Stimulated activated CD8-positive, alpha-beta memory T cell treated with anti-CD3 and anti-CD28 coated beads, Interleukin-15, amount 100 ng/mL, for 48 hours (primary cell): ENCODE measurements at regions not wholly inside any gene's neighbourhood (a gene's known extent, or its start where the extent isn't known, plus 50 kb on each side); places are given as distances from the start of the nearest gene placed in this dataset.
"Not testable (repeated sequence)": the region's sequence is repeated elsewhere in the genome, so short reads cannot be mapped to it uniquely, and the experiment has no call there.

Experiments used
- DNase-seq, 2 donors: peaks; one replicate each; pipeline ENCODE4 v3.0.0-alpha.2; 2020; ENCODE audit warnings: low read depth in 2 of 2

DNA sequence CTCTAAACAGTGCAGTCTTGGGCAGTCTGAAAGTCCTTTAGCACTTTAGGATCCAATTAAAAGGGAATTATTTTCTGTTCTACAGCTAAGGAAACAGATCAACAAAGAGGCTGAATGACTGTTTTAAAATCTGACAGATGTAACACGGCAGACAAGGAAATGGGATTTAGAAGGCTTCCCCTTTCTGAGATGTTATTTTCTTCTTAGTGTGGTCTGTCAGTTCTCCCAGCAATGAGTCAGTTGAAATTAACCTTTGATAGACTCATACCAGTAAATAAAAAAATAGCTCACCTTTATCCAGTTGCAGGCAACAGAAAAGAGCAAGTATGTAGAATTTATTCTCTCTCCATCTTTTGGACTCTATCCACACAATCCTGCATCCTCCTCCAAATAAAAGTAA, 98.1 kb downstream of the NEDD1 start:
- DNase-seq: no peak

DNA sequence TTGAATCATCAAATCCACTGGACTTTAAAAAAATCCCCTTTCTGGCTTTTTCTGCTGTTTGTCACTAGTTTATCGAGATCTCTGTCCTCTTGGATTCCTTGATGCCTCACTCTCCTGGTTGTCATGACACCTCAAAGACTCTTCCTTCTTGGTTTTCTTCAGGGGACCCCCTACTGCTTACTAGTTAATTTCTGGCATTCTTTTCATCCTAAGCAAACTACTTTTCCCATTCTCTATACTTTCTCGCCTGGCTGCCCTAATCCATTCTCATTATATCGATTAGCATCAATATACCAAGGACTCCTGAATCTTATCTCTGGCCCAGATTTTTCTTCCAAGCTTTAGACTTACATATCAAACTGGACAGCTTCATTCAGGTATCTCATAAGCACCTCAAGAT, 98.6 kb downstream of the NEDD1 start:
- no peak for DNase-seq

DNA sequence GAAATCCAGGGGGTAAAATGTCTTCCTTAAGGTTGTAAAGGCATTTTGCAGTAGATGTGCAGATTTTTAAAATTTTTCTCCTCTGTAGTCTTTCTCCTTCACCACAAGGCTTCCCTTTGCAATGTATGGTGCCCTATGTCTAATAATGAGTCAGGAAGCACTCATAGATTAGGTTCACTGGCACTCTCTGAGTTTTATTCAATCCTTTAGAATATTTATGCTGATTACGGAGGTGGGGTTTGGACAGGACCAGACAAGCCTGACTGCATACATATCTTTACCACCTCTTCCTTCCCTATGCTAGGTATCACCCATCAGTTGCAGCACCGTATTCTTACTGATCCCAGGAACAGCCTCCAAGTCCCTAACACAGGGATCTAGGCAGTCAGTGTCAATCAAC, 99.5 kb downstream of the NEDD1 start:
- DNase-seq: no peak

DNA sequence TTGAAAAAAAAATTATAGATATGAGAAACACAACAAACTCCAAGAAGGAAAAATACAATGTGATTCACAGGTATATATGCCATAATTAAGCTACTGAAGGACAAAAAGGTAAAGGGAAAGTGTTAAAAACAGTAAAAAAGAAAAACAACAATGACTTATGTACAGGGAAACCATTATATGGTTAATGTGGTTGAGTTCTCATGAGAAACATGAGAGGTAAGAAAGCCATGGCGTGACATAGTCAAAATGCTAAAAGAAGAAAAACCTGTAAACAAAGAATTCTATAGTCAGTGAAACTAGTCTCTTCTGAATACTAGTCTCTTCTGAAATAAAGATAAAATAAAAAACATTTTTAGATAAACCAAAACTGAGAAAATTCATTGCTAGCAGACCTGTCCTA, 109.1 kb downstream of the NEDD1 start:
- DNase-seq: no peak

DNA sequence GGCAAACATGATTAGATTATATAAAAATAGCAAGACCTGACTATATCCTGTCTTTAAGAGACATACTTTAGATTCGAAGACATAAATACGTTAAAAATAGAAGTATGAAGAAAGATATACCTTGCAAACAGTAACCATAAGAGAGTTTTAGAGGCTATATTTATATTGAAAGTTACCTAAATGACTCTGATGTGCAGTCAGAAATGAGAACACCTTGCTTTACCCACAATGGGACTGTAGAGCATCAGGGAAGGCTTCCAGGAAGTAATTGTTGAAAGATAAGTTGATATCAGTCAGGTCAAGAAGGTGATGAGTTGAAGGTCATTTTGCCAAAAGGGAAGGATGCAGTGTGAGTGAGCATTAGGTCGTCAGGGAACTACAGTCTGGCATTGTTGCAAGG, 110.2 kb downstream of the NEDD1 start:
- no peak for DNase-seq

DNA sequence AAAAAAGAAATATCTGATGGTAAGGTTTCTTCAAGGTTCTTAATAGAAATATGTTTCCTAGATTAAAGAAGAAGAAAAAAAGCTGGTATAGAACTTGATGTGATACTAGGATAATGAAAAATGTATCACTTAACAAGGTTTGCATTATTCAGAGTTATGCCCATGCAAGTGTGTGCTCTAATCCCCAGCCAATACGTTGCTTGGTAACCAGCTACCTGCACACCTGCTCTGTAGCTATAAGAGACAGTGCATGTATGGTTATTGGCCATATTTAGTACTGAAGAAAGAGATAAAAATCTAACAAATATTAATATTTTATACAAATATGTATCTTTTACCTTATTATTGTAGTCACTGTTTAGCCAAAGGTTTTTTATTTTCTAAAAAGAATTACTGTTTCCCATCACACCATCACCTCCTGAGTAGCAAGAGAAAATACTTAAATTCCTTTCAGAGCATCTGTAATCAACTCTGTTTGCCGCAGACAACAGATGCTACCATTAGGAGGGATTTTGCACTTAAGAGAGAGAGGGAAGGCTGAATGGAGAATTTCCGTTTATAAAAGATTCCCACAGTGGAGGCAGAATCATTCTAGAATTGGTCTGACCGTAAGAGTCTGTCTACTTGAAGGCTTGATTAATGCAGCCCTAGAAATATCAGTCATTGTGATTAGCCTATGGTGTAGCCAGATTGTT, 115.6 kb downstream of the NEDD1 start:
- no peak for DNase-seq

DNA sequence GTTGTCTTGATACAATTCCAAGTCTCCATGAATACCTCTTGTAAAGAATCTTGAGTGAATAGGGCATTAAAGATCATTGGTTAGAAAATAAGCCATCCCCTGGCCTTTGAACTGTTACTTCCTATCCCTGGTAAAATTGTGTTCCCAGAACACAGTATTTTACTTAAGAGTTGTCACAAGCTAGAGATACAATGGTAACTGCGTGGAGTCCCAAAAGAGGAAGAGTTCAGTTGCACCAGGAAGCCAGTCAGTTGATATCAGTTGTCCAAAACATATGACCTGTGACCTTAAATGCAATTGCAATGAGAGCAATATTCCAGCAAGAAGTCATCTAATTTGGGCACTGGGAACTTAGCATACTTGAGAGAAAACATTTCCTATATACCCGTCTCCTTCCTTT, 117.3 kb downstream of the NEDD1 start:
- DNase-seq: no peak

DNA sequence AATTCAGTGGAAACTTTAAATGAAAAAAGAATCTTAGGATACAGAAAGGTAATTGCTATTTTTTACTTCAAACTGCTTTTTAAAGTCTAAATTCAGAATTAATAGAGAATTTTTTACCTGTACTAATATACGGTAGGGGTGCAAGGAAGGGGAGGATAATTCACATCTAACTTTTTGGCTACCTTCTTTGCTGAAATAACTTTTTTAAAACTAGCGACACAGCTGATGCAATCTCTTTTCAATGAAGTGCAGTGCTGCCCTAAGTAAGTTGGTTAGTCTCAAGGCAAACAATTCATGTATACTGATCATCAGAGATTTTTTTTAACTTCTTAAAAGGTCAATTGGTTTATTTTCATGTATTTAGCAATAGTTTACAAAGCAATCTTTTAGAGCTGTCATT, 119.8 kb downstream of the NEDD1 start:
- no peak for DNase-seq

DNA sequence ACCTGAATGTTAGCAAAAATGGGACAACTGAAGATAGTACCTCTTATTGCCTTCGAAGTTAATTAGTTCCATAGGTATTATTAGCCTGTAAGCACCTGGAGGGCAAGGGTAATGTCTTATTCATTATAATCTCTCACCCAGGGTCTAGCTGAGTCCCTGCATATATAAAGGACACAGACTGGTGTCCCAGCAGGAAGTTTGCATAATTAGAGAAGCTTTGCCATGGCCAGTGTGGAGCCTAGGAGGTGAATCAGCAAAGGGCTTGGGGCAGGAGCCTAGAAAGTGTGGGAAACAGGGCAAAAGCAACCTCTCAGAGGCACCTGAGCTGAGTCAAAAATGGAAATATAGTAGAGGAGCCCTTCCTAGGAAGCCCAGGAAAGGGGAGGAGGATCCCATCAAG, 120.4 kb downstream of the NEDD1 start:
- no peak for DNase-seq

DNA sequence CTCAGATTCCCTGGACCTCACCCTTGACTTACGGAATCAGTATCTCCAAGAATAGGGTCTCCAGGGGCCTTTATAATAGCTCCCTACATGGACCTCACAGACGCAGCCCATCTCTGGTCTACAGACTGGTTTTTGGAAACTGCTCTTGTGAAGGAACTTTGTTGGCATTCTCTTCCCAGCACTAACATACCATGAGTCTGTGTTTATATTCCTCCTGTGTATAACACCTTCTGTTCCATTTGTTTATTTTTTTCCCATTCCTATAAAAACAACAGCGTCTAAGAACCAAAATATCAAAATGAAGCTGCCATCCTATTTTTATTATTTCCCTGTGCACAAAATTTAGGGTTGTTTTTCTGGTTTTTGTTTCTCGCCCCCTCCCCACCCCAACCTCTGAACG, 131.1 kb downstream of the NEDD1 start:
- DNase-seq: no peak

DNA sequence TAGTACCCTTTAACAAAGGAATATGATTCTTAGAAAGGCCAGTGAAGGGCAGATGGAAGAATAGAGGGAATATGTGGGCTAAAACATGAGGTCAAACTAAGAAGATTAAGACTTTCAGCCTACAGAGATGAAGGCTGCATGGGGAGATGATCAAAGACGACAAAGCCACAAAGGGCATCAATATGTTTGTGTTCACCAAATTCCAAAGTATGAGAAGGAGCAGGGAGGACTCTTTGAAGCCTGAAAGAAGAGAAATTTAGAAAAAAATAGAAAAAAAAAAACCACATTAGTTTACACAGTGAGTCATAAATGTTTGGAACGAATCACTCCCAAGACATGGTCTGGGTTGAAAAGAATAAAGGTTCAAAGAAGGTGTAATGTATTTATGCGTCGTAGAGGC, 131.8 kb downstream of the NEDD1 start:
- no peak for DNase-seq

DNA sequence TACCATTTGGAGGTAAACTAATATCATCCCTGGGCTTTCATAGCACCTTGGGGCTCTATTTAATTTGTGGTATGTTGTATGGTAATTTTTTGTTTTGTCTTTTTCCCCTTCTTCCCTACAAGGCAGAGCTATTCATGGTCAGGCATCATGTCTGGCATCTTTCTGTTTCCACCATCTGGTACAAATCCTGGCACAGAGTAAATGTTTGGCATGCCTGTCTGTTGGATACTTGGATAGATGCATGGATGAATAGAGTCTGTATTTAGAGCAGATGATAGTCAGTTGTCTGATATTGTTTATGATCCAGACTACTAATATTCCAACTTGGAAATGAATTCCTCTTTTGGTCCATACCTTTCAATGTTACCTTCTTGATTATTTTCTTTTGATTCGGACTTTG, 139.8 kb downstream of the NEDD1 start:
- no peak for DNase-seq

DNA sequence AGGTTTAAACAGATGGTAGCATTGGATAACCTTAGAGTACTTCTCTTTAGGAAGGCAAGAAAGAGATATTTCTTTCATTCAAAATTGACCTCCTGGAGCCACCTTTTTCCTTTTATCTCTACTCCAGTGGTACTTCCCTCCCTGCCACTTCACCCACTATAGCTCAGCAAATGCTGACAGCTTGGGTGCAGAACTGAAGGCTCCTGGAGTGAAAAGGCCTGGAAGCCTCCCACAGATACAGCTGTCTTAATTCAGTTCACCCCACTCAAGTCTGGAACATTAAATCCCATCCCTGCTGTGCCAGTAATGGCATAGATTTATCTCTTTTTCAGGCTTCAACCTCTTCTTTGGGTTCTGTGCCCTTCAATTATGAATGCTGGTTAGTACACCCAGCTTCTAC, 140.3 kb downstream of the NEDD1 start:
- DNase-seq: no peak

DNA sequence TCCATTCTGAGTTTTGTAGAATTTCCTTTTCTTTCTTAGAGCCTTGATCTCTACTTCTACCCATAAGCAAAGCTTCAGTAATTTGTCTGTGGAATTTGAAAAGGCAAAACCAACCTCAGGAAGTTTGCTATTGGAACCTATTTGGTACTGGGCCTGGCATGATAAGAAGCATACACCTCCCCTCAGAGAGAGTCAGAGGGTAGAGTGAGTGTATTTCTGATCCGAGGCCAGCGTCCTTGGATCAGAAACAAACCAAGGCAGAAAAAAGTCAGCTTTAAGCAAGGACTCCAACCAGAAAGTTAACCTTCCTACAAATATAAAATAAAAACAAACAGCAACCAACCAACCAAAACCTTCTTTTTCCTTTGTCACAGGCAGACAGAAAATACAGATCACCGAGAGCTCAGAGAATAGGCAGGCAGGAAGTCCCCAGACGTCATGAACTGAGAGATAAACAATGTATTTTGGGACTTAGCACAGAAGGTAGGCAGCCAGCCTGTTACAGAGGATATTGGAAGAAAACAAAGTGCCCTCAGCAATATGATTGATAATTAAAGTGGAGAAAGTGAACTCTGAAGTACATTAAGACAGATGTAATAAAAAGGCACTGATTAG, 141.5 kb downstream of the NEDD1 start:
- no peak for DNase-seq

DNA sequence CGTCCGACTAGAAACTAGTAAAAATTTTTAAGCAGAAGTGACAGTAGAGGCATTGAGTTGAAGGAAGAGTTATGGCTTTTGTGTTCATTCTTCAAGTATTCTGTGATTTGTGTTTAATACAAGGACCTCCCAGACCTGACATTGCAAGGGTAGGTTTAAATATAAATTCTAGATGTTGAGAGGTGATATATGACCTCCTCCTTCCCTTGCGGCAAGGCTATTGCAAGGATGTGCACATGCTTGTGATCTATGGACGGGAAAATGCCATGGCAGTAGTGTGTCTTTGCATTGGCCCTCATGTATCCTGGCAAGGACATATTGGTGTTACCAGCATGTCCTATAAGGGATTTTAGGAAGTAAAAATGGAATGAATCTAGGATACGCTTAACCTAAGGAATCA, 143.5 kb downstream of the NEDD1 start:
- no peak for DNase-seq

DNA sequence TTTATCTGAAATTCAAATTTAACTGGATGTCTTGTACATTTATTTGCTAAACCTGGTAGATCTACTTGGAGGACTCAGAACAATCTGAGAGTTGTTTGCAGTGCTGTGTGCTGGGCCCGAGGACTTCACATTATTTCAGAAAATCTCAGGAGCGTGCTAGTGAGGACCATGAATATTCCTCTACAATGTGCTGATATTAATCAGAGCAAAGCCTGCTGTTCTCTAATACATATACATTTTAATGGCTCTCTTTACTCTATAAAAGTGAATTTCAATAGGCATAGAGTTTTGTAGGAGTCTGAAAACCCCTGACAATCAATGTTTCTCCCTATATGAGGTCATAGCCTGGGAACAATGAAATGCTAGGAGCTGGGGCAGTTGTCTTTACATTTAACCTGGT, 144.3 kb downstream of the NEDD1 start:
- DNase-seq: no peak

DNA sequence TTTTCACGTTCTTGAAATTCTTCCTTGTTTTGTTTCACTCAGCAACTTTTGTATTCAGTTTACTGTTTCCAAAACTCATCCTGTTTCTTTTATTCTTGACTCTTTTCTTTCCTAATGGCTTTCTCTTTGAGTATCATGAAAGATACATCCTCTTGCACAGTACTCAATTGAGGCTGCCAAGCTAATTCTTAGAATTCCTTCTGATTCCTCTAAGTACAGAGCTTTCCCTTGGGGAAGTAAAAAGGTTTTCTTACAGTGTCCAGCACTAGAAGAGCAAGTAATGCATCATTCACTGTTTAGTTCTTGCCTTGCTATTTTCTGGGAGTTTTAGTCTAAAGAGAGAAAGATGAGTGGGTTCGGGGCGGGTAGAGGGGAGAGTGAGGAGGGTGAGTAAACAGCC, 154.1 kb downstream of the NEDD1 start:
- DNase-seq: no peak

DNA sequence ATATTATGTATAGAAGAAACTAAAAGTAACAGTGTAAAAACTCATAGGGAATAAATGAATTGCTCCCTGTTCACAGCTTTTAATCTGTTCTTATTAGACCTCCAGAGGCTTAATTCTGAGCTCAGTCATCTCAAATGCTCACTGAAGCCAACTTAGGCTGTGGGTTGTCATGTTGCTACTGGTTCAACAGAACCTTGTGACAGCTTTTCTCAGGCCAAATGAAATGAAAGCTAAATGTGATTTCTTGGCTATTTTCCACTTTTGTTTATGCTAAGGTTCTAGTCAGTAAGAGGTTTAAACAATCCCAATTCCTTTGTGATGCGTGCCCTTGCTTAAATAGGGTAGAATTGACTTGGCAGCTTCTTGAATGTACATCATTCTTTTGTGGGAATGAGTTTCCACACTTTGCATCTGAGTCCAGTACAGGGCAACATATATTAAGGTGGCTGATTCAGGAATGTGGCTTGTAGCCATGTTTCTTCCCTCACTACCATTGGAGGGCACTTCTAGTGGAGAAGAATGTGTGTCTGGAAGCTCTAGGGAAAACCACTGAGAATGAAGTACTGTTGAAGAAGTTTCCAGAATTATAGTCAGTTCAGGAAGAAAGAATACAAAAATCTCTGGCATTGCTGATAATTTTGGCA, 156.4 kb downstream of the NEDD1 start:
- DNase-seq: no peak

DNA sequence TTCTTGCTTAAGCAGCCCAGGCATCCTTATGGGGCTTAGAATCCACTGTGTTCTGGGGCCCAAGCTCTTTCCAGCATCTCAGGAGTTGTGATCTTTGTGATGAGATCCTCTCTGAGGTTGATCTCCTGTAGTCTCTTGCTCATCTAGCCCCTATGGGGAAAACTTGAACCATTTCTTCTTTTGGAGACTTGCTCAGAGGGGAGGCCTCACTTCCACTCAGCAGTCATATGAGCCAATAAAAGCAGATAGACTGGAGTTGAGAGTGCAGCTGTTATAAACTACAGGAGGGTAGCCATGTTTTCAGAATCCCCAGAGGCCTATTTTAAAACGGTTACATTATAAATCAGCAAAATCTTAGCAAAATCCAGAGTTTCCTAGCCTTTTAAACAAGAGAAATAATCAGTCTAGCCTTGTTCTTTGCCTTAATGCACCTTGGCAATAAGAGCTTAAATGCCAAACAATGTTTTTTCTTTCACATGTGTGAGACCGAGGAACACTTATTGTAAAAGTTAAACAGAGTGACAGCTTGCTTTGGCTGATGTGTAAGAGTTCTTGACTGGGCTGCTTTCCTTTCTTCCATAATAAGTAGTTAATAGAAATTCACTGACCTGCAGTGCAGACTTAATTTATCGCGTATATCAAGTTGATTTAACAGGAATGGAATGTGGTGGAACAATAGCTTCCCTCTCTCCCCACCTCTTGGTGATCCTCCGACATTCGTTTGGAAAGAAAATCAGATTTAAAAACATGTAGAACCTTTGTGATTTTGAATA, 168.3 kb downstream of the NEDD1 start:
- no peak for DNase-seq

DNA sequence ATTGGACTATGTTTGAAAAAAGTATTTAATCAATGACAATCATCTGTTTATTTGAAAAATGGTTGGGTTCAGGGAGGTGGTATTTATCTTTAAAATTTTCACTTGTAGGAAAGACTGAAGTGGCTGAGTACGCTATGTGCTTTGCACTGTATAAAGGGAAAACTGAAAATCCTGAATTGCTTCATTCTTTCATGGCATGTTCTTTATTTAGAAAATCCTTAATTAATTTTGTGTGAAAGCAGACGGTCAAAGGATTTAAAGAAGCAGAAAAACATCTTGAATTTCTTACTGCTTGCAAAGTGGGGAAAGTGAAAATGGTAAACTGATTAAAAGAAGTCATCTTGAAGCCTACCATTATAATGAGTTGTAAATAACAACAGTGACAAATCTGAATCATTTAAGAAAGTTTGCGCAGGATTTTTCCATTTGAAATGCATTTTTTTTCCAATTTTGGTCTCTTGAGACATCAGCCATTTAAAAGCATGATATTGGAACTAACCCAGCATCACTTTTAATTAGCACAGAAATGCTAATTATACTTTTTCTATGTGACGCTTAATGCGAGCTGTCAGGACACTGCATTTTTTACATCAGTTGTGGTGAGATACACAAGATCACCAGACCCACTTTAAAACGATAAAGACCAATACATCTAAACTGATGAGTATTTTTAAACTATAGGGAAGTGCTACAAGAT, 169.0 kb downstream of the NEDD1 start:
- no peak for DNase-seq

DNA sequence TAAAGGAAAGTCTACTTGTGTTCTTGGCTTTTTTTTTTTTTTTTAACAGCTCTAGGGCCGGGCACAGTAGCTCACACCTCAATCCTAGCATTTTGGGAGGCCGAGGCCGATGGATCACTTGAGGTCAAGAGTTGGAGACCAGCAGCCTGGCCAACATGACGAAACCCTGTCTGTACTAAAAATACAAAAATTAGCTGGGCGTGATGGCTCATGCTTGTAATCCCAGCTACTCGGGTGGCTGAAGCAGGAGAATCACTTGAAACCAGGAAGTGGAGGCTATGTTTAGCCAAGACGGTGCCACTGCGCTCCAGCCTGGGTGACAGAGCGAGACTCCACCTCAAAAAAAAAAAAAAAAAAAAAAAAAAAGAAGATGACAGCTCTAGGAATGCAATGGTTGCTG, 169.9 kb downstream of the NEDD1 start:
- not testable (repeated sequence) for DNase-seq

DNA sequence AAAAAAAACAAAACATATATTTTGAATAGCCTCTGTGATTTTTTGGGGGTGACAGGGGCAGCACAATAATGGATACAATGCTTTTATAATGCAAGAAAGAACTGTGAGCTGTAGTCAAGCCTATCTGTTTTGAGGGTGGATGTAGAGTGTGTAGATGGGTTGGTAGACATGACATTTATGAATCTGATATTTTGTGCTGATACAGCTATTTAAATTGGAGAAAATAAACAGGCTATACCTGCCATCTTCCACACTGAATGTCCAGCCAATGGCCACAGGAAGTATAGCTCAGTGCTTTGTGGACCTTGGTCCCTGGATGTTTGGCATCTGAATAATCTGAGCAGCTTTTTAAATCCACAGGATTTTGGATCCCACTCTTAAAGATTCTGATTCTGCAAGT, 175.0 kb downstream of the NEDD1 start:
- no peak for DNase-seq
